Activated gamma-delta T cell treated with anti-CD3 and anti-CD28 coated beads, Interleukin-2, amount 50 U/mL, for 16 hours (primary cell): ENCODE measurements at regions not wholly inside any gene's neighbourhood (a gene's known extent, or its start where the extent isn't known, plus 50 kb on each side); places are given as distances from the start of the nearest gene placed in this dataset.

ENCODE experiments used
- DNase-seq: peaks from one replicate; pipeline ENCODE4 v3.0.0-alpha.2; 2020; ENCODE audit warnings: low read depth

- no peak for DNase-seq
These were observed 200.1 kb downstream of the MZT1 start for GRCh38 chr13:72527333-72527732.

- no peak for DNase-seq
These were observed 203.8 kb downstream of the MZT1 start for GRCh38 chr13:72523593-72523992.

- DNase-seq = no peak
These were observed 204.4 kb downstream of the MZT1 start for GRCh38 chr13:72523049-72523448.

- DNase-seq = no peak
These were observed 205.3 kb downstream of the MZT1 start for GRCh38 chr13:72521940-72522661.

GRCh38 chr13:72514146-72514545, 213.3 kb downstream of the MZT1 start:
- DNase-seq = no peak

- no peak for DNase-seq
These were observed 219.0 kb downstream of the MZT1 start for GRCh38 chr13:72508392-72508791.

- no peak for DNase-seq
These were observed 219.8 kb downstream of the MZT1 start for GRCh38 chr13:72507416-72508199.

- no peak for DNase-seq
These were observed 220.7 kb downstream of the MZT1 start for GRCh38 chr13:72506706-72507105.

DNA sequence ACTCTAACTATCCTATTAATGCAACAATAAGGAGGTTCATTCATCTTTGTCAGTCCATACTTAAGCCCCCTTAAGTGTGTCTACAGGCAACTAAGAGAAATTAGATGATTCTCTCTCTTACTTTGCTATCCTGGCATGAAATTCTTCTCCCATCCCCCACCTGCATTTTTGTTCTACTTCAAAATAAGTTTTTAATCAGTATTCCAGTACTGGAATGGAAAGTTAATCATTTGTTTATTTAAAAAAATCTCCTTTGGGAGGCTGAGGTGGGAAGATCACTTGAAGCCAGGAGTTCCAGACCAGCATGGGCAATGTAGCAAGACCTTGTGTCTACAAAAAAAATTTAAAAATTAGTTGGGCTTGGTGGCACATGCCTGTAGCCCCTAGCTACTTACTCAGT, 222.1 kb downstream of the MZT1 start:
- no peak for DNase-seq

GRCh38 chr13:72504131-72504841, 223.1 kb downstream of the MZT1 start:
- DNase-seq = no peak

- no peak for DNase-seq
These were observed 226.6 kb downstream of the MZT1 start for GRCh38 chr13:72500851-72501250.

DNA sequence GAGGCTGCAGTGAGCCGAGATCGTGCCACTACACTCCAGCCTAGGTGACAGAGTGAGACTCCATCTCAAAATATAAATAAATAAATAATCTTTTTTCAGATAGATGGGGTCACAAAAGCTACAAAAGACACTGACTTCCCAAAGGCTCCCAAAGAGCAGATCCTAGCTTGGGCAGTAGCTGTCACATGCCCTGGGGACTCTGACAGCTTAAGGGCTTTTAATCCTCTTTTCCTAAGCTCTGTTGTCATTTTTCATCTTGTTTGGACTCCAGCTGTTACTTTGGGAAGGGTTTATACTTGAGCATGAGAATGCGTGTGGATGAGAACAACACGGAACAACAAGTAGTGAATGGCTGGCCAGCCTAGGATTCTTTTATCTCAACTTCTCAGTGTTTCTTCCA, 231.7 kb downstream of the MZT1 start:
- DNase-seq = no peak

DNA sequence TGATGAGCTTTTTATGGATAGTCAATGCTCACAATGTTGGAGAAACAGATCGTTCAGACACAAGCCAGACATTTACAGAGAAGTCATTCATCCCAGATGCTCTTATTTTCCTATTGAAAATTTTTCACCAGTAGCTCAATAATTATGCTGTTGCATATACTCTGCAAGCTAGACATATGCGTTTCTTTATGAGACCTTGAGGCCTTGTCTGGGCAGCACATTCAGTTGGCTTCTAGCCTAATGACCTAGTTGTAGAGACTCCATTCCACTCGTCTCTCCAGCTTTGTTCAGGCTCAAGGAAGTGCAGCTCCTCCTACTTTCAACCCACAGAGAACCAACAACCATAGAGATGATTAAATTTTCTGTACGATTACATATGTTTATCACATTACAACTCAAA, 237.7 kb downstream of the MZT1 start:
- DNase-seq = no peak

DNA sequence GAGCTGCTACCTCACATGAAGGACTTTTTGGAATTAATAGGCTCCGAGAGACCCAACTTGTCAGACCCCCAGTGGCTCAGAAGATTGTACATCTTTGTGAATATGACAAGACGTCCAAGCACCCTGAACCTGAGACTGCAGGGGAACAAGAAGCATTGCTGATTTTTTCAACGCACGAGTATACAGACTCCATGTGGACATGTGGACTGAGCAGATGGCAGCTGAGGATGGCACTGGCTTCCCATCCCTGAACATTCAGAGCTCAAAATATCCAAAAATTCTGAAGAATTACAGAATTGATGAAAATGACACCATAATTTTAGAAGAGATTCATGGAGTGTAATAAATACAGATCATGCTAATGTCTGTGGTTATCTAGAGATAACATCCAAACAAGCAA, 254.1 kb downstream of the MZT1 start:
- no peak for DNase-seq

GRCh38 chr13:72469906-72470305, 257.5 kb downstream of the MZT1 start:
- no peak for DNase-seq

DNA sequence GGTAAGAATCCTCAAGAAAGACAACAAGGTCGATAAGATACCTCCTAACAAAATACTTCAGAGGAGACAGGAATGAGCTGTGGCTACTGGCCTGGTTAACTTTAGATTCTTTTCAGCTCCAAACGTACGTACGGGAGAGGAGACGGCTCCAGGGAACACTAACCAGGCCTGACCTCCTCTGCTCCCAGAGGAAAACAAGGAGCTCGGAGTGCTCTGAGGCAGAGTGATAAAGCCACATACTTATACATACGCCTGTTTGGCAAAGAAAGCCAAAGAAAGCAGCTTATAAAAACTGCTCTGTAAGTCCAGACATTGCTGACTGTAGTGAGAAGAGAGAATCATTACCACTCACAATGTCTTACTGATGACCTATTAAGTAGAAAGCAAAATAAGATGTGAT, 263.9 kb downstream of the MZT1 start:
- no peak for DNase-seq

DNA sequence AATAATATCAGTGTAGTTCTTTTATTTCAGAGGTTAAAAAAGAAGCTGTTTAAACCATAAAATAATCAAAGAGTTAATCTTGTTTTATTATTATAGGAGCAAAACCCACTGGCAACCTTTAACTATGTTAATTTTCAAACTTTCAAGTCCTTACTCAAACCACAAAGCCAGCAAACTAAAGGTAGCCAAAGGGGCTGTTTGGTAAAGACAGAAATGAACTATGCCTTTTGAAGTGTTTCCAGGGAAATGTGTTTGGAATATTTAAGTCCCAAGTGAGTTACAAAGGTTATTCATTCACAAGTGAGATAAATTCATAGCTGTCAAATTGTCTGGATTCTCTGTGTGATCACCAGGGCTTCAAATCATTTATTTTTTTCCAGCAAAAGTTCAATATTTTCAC, 264.7 kb downstream of the MZT1 start:
- no peak for DNase-seq

DNA sequence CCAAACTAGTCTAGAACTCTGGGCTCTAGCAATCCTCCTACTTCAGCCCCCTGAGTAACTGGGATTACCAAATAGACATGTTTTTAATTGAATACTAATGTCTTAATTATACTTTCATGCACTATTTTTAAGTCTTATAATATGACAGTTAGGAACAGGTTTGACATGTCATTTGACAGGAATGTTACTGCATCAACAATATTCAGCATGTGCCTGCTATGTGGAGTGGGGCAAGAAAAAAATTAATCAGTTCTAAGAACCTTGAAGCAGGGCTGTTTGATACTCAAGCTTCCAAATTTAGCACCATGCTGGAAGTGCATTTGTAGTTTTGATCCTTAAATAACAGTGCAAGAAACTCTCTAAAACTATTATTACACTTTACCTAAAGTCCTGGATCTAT, 265.3 kb downstream of the MZT1 start:
- no peak for DNase-seq

DNA sequence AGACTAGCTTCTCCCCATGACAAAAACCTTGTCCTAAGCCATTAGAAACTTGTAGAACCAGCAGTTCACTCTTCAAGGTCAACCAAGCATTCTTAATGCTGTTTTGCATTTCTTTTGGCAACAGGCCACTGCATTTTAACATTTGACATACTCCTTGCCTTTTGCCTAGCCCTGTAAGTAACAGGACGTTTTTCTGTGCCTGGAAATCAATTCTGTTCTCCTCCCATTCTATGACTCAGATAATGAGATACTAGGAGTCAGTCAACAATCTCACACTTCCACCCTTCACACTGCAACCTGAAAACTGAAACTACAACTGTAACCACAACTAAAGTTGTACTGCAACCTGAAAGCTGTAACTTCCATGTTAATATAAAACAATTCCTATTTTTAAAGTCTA, 268.7 kb downstream of the MZT1 start:
- DNase-seq = no peak

- no peak for DNase-seq
These were observed 270.3 kb downstream of the MZT1 start for GRCh38 chr13:72457151-72457550.

GRCh38 chr13:72456486-72456885, 270.9 kb downstream of the MZT1 start:
- no peak for DNase-seq

- DNase-seq = no peak
These were observed 274.3 kb downstream of the MZT1 start for GRCh38 chr13:72453161-72453560.

DNA sequence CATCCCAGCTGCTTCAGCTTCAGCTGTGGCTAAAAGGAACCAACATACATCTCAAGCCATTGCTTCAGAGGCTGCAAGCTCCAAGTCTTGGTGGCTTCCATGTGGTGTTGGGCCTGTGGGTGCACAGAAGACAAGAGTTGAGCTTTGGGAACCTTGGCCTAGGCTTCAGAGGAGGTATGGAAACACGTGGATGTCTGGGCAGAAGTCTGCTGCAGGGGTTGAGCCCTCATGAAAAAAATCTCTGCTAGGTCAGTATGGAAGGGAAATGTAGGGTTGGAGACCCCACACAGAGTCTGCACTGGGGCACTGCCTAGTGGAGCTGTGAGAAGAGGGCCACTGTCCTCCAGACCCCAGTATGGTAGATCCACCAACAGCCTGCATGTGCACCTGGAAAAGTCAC, 279.3 kb downstream of the MZT1 start:
- no peak for DNase-seq
